Brain microvascular endothelial cell (primary cell): ENCODE measurements at regions not wholly inside any gene's neighbourhood (a gene's known extent, or its start where the extent isn't known, plus 50 kb on each side); places are given as distances from the start of the nearest gene placed in this dataset.

Experiments
- DNase-seq: peaks from one replicate; pipeline ENCODE4 v3.0.0-alpha.2; 2020
- H3K27ac ChIP-seq: fragments of 250-450 bp; sonication (Bioruptor Pico); 2 replicates; pipeline ENCODE4 v1.5.1; 2020; ENCODE audit warnings: mild to moderate bottlenecking, moderate library complexity
- H3K27me3 ChIP-seq: fragments of 250-450 bp; sonication (Bioruptor Pico); replicated peaks from 2 replicates; pipeline ENCODE4 v1.5.1; 2020; ENCODE audit warnings: mild to moderate bottlenecking
- H3K36me3 ChIP-seq: fragments of 250-450 bp; sonication (Bioruptor Pico); replicated peaks from 2 replicates; pipeline ENCODE4 v1.5.1; 2020; ENCODE audit warnings: mild to moderate bottlenecking
- H3K4me3 ChIP-seq: 2 replicates; pipeline ENCODE4 v1.5.1; 2011; ENCODE audit warnings: low read depth, mild to moderate bottlenecking, control low read depth, low read length, moderate library complexity
- CTCF ChIP-seq: IDR thresholded peaks from 2 replicates; pipeline ENCODE4 v1.5.1; 2011; ENCODE audit warnings: low read depth, mild to moderate bottlenecking, moderate library complexity, low read length, control low read depth, inconsistent platforms; ENCODE audit errors: missing control alignments
- in situ Hi-C: cut with HindIII; loops from 2 replicates; pipeline ENCODE4 v1.10.0; 2017; ENCODE audit warnings: low sequenced_read_pairs, low pct_ligation_motif_present

- in situ Hi-C loops = no loop called here
- no peak overlapping the region for H3K27ac ChIP-seq
- no peak for TF ChIP-seq CTCF
- no peaks in the 10 kb centered on the region for H3K27me3 ChIP-seq
- H3K36me3 ChIP-seq = no peaks in the 10 kb centered on the region
- H3K4me3 ChIP-seq = no peak overlapping the region
- no peak for DNase-seq
Observed at GRCh38 chr6:41466437-41466990, 79.7 kb upstream of the FOXP4 start.

GRCh38 chr6:41467061-41467460 is 79.1 kb upstream of the FOXP4 start:
- H3K36me3 ChIP-seq = no peaks in the 10 kb centered on the region
- no peak for DNase-seq
- H3K27me3 ChIP-seq = no peaks in the 10 kb centered on the region
- no peak for TF ChIP-seq CTCF
- in situ Hi-C loops = no loop called here
- H3K4me3 ChIP-seq = no peak overlapping the region
- H3K27ac ChIP-seq = no peak overlapping the region

- TF ChIP-seq CTCF = no peak
- Histone ChIP-seq H3K4me3 (no peak overlapping the region), H3K27ac (no peak overlapping the region), H3K36me3 (no peaks in the 10 kb centered on the region), H3K27me3 (no peaks in the 10 kb centered on the region)
- in situ Hi-C loops = no loop called here
- no peak for DNase-seq
Observed at GRCh38 chr6:41467627-41468404, 78.4 kb upstream of the FOXP4 start.

GRCh38 chr6:41469156-41470028 is 76.8 kb upstream of the FOXP4 start:
- Histone ChIP-seq H3K4me3 (no peak overlapping the region), H3K36me3 (no peaks in the 10 kb centered on the region), H3K27ac (no peak overlapping the region), H3K27me3 (no peaks in the 10 kb centered on the region)
- in situ Hi-C loops = no loop called here
- no peak for TF ChIP-seq CTCF
- no peak for DNase-seq

GRCh38 chr6:41470029-41470330 is 76.2 kb upstream of the FOXP4 start:
- Histone ChIP-seq H3K36me3 (no peaks in the 10 kb centered on the region), H3K4me3 (peak overlapping the region; percentile 24), H3K27ac (no peak overlapping the region), H3K27me3 (no peaks in the 10 kb centered on the region)
- DNase-seq = no peak
- in situ Hi-C loops = no loop called here
- no peak for TF ChIP-seq CTCF
